GM18873 (cell line): ENCODE measurements at regions not wholly inside any gene's neighbourhood (a gene's known extent, or its start where the extent isn't known, plus 50 kb on each side); places are given as distances from the start of the nearest gene placed in this dataset.
"Not testable (repeated sequence)": the region's sequence is repeated elsewhere in the genome, so short reads cannot be mapped to it uniquely, and the experiment has no call there.

ENCODE experiments used
- ATAC-seq: cut with Tn5 transposase; IDR thresholded peaks from one replicate; pipeline ENCODE4 v1.9.1; 2021; ENCODE audit warnings: mild to moderate bottlenecking, moderate library complexity, moderate number of reproducible peaks; ENCODE audit not compliant: unreplicated experiment, low FRiP score

- no peak for ATAC-seq
These were observed 189.1 kb upstream of the DTNA start for GRCh38 chr18:34521040-34521439.

DNA sequence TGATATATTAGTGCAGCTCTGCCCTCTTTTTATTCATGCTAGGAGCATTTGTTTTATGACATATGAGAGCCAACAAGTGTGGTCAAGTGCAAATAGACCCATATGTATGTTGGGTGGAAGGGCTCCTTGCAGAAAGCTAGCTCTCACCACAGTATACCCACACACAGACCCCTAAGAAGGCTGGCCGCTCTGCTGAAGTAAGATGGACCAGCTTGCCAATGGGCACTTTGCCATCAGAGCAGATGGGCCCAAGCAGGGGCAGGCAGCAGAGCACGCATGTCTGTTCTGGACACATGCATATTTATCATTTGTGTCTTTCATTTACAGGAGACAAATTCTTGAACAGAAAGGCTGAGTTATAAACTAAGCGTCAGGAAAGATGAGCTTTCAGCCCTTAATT, 187.5 kb upstream of the DTNA start:
- no peak for ATAC-seq

GRCh38 chr18:34525244-34525643, 184.9 kb upstream of the DTNA start:
- no peak for ATAC-seq

DNA sequence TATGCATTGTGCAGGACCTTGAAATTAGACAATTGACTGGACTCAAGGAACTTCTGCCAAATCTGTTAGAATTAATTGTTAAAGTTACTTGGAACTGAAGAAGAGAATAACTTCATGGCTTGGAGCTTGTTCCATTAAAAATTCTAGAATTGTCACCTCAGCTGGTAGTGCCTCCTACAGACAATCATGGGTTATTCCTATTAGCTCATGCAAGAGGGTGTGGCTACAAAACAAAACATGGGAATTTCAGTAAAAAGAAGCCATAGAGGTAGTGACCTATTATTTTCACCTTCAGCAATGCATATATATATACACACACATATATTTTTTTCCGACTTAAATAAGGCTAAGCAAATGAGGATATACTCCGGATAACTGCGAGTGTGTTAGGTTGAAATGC, 181.9 kb upstream of the DTNA start:
- ATAC-seq: no peak

DNA sequence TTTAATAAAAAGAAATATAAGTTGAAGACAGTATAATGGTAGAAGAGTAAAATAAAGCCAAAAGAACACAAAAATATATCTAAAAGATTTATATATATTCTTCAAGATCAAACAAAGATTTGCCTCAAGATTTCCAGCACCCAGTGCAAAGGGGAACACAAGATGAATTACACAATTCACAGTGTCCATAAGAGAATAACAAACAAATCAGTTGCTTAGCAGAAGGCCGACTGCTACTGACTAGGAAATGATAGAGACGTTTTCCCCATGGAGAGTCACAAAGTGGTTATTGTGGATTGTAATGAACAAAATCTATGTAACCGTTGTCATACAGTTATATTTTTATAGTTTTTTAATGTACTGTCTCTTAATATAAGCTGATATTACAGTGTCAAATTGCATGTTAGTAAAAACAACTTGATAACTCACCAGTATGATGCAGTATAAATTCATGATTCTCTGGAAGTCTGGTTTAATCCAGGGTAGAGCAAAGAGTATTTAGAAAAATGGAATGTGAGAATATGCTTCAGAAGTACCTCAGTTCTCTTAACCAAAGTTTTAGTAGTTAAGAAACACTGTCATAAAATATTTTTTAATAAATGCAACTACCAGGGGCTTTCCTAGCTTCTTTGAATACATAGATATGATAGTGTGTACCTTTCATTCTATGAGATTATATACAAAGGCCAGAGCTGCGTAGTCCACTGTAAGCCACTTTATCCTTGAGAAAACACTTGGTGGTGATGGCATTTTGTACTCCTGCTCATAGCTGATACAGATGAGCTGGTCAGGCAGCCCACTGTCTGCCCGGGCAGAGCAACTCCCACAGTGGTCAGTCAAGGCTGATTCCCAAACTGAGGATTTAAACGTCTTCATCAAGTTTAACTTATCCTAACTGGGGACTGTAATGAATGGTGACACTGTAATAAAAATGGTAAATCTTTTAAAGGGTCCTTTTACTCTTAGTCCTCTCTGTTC, 180.5 kb upstream of the DTNA start:
- no peak for ATAC-seq

DNA sequence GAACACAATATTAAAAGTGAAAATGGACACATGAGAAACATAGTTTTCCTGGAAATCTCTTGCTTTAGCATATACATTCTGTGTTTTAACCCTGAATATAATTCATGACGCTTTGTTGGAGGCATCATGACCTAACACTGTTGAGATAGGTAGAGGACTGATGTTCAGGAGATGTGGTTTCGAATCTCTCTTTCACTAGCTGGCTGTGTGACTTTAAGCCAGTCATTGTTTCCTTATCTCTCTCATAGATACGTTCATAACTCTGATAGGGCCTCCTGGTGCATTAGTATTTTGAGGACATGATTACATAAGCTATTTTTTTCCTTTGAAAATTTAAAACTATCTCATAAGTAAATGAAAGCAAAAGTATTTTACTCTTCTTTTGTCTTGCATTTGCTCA, 179.0 kb upstream of the DTNA start:
- ATAC-seq: no peak

GRCh38 chr18:34534642-34535041, 175.5 kb upstream of the DTNA start:
- not testable (repeated sequence) for ATAC-seq

GRCh38 chr18:34540897-34541296, 169.2 kb upstream of the DTNA start:
- ATAC-seq: no peak

- no peak for ATAC-seq
These were observed 167.5 kb upstream of the DTNA start for GRCh38 chr18:34542625-34543024.

- no peak for ATAC-seq
These were observed 166.7 kb upstream of the DTNA start for GRCh38 chr18:34543356-34543755.

DNA sequence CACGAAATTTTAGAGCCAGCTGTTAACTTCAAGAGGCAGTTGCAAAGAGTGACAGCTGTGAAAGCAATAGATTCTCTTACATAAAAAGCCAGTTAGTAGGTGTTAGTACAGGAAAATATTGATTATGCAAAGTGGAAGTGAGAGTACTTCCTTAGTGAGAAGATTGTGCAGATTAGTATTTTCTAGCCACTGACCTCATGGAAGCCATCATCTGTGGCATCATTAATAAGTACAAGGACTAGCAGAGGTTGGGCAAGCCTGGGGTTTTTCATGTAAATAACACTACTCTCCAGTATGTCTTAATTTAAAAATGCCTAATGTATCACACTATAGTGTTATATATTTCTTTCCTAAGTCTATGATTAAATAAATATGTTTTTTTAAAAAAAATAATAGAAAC, 166.2 kb upstream of the DTNA start:
- no peak for ATAC-seq

DNA sequence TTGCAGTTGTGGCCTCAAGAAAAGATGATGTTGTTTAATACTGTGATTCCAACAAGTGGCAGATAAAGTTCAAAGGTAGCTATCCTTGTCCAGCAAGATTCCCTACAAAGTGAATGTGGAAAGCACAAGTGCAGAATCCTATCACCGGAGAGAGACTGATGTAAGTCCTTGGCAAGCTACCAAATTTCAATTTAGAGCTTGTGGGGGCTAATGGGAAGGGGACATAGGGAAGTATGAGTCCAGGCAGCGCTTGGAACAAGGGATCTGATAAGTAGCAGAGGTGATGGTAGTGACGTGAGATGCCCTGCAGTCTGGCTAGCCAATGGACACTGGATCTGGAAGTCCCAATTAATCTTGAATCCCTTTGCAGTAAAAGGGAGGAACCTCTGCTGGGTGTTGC, 165.2 kb upstream of the DTNA start:
- ATAC-seq: no peak

DNA sequence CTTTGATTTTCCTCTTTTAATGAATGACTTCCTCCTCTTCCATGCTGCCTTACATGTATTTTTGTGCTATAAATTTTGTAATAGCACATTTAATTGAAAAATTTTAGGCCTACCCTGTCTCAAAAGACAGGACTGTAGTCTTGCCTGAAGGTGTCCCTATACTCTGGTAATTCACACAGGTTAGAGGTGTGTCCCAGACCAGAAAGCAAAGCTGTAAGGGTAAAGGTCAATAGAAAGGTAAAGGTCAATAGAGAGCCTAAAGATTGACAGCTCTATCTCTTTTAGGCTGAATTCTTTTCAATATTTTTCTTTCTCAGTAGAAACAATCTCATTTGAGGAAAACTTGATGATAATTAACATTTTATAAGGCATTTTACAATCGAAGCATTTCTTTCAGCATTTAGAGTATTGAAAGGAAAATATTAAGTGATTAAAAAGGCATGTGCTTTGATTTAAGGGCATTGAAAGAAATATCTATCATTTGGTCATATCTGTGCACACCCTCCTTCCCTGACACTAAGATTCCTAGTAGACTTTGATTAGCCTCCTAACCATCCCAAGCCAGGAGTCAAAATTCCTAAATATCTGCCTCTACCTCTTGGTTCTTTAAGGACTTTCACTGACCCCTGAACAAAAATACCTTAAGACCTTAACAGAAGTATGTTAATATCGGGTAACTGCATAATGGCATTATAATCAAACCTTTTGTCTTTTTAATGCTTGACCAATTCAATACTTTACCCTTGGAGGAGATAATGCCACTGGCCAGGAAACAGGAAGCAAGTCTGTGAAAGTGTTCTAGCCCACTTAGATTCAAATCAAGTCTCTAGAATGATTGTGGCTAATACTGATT, 161.8 kb upstream of the DTNA start:
- ATAC-seq: no peak

- no peak for ATAC-seq
These were observed 161.2 kb upstream of the DTNA start for GRCh38 chr18:34548973-34549294.

- no peak for ATAC-seq
These were observed 160.7 kb upstream of the DTNA start for GRCh38 chr18:34549367-34549766.

- ATAC-seq: no peak
These were observed 159.9 kb upstream of the DTNA start for GRCh38 chr18:34550156-34550555.

GRCh38 chr18:34550902-34551301, 159.2 kb upstream of the DTNA start:
- ATAC-seq: no peak

DNA sequence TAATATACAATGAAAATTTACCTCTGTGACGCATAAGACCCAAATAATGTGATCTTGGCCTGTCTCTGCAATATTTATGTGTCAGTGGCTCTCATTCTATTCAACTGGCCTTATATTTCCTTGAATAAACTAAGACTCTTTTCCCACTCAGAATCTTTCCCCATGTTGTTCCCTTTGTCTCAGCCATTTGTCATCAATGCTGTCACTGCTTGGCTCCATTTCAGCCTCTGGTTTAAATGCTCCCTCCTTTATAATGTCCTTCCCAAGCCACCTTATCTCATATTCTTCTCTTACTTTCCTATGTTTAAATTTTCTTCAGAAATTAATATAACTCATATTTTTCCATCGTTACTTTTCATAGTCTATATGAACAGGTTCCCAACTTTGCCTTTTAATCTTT, 158.3 kb upstream of the DTNA start:
- no peak for ATAC-seq

DNA sequence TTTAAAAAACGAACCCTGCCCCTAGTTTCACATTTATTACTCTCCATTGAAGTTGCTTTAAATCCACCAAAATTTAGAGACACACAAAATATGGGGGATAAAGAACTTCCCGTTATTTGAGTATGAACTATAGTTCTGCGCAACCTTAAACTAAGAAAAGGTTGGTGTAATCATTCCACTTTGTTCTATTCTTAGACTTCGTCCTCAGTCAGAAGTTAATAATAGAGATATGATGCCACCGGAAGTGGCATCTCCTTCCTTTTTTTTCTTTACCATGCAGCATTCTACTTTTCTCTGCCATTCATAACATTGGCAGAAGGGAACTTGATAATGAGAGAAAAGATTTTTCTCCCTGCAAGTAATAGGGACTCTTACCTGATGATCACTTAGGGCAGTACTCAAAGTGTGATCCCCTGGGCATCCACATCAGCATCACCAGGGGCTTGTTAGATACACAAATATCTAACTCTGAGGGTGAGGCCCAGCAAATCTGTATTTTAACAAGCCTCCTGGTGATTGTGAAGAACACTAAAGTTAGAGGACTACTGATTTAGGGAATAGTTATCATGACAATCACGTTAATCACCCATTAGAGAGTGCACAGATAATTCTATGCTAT, 147.7 kb upstream of the DTNA start:
- no peak for ATAC-seq

- no peak for ATAC-seq
These were observed 142.2 kb upstream of the DTNA start for GRCh38 chr18:34567857-34568256.

- no peak for ATAC-seq
These were observed 133.5 kb upstream of the DTNA start for GRCh38 chr18:34576622-34577021.
